ENCODE measurements at regions not wholly inside any gene's neighbourhood (a gene's known extent, or its start where the extent isn't known, plus 50 kb on each side); places are given as distances from the start of the nearest gene placed in this dataset.
"Not testable (repeated sequence)": the region's sequence is repeated elsewhere in the genome, so short reads cannot be mapped to it uniquely, and the experiment has no call there.

GRCh38 chr9:103068753-103069152 is 73.6 kb downstream of the CYLC2 start:
- no peak for DNase-seq (ENCODE audit: low read depth)

- DNase-seq (ENCODE audit: low read depth) = no peak
Observed at GRCh38 chr9:103078581-103078980, 83.4 kb downstream of the CYLC2 start.

DNA sequence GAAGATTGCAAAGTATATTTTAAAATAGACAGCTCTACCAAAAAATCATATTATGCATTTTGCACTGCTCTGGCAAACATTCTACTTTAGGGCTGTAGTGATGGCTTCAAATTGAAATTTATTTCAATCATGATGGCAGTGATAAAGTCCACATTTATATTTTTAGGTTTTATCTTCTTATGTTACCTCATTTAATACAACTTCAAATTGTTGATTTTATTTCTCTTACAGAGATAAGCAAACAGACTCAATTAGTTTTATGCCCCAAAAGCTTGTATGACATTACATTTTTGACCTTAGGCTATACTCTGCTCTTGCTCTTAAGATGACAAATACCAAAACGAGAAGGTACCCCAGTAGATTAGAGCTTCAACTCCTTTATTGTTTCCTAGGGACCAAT is 87.4 kb downstream of the CYLC2 start:
- DNase-seq (ENCODE audit: low read depth) = no peak

GRCh38 chr9:103089357-103089756 is 94.2 kb downstream of the CYLC2 start:
- DNase-seq (ENCODE audit: low read depth) = no peak

GRCh38 chr9:103104101-103104500 is 109.0 kb downstream of the CYLC2 start:
- DNase-seq (ENCODE audit: low read depth) = no peak

DNA sequence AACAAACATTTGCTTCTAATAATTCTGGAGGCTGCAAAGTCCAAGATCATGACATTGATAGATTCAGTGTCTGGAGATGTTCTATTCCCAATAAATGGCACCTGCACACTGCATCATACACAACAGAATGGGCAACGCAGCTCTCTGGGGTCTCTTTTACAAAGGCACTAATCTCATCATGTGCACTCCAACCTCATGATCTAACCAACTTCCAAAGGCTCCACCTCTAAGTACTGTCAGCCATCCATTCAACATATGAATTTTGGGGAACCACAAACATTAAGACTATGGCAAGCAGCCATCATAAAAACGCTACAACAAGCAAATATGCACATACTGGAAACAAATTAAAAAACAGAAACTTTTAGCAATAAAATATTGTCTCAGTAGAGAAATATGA is 121.1 kb downstream of the CYLC2 start:
- no peak for DNase-seq (ENCODE audit: low read depth)

GRCh38 chr9:103126494-103126893 is 131.4 kb downstream of the CYLC2 start:
- no peak for DNase-seq (ENCODE audit: low read depth)

GRCh38 chr9:103139891-103140290 is 144.8 kb downstream of the CYLC2 start:
- no peak for DNase-seq (ENCODE audit: low read depth)

DNA sequence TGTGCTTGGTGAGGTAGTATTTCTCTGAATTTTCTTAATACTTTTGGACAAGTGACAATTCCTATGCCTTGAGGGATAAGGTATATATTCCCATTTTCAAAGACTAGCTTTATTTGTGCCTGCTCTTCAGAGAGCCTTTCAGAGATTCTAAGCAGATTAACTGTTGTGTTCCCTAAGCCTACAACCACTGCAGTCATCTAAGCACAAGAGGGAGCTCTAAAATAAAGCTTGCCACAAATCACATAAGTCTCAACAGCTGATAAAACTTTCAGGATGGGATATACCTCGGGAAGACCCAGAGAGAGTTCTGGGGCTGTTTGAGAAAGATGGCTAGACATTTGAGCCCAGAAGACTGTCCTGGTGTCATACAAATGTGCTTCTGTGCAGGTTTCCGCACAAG is 157.3 kb downstream of the CYLC2 start:
- no peak for DNase-seq (ENCODE audit: low read depth)

- DNase-seq (ENCODE audit: low read depth) = no peak
Observed at GRCh38 chr9:103167530-103167929, 172.4 kb downstream of the CYLC2 start.

GRCh38 chr9:103168254-103168653 is 173.1 kb downstream of the CYLC2 start:
- DNase-seq (ENCODE audit: low read depth) = no peak

DNA sequence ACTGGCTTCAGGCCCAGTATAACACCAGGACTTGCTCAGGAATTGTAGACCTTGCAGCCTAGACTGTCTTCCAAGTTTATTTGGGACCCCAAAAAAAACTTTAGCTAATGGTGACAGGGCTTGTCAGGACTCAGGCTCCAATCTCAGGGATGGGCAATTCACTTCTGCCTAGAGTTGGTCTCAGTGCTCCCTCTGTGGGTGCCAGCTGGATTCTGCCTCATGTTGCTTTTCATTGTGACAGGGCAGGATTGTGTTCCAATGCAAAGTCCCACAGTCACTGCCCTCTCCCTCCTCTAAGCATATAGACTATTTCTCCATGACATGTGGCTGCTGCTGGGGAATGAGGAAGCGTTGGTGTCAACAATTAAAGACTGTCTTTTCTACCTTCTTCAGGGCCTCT is 174.7 kb downstream of the CYLC2 start:
- DNase-seq (ENCODE audit: low read depth) = no peak

GRCh38 chr9:103183701-103184171 is 188.6 kb downstream of the CYLC2 start:
- no peak for DNase-seq (ENCODE audit: low read depth)

GRCh38 chr9:103186959-103187358 is 191.8 kb downstream of the CYLC2 start:
- DNase-seq (ENCODE audit: low read depth) = no peak

DNA sequence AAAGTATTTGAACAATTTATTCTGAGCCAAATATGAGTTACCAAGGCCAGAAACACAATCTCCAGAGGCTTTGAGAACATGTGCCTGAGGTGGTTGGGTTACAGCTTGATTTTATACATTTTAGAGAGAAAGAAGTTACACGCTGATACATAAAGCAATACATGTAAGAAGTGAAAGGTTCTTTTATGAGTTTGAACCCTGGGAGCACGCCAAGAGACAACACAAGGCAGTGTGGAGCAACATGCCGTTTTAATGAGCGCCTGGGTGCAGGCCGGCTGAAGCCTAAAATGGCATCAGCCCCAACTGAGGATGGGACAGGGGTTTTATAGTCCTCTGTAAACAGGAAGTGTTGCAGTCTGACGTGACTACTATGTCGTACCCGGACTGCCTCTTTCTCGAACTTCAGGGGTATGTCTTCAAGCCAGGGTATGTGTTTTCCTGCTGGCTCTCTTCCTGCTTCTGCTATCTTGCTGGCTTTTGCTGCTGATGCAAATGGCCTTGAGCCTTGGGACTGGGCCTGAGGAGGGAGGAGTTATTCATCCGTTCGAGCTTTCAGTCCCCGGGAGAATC is 193.7 kb downstream of the CYLC2 start:
- no peak for DNase-seq (ENCODE audit: low read depth)

DNA sequence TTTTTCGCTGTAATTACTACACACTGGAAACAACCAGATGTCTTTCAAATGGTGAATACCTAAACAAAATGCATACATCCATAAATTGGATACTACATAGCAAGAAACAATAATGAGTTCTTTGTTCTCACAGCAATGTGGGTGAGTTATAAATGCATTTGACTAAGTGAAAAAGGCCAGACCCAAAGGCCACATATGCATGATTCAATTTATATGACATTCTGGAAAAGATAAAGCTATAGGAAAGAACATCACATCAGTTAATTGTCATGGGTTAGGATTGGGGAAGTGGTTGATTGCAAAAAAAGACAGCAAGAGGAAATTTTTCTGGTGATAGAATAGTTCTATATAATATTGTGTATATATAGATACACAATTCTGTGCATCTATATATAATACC is 198.9 kb downstream of the CYLC2 start:
- DNase-seq (ENCODE audit: low read depth) = no peak

GRCh38 chr9:103203172-103203571 is 208.0 kb downstream of the CYLC2 start:
- DNase-seq (ENCODE audit: low read depth) = no peak

DNA sequence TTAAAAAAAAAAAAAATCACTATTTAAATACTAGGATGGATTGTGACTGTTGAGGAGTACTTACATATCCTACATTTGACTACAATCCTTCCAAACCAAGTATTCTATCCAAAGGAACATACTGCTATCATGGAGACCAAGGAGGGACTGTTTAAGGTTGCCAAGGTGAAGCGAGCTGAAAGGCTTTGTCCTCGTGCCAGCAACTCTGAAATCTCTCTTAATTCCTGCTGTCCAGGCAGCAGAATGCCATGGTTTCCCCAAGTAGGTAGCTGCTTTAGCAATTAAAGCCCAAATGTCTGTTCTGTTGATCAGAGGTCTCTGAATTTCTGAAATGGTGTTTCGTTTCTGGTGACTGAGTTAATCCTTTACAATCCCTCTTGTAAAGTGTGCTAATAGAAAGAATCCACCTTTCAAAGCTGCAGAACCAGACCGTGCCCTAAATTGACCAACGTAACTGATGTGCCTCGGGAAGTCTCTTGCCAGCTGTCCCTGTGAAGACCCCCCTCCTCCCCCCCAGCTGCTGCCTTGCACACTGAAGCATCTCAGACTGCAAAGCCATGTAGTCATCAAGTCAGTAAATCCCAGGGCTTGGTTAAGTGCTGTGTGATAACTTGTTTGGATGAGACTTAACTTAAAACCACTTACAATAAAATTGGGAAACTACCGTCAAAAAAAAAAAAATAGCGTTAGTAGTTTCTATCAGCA is 210.9 kb downstream of the CYLC2 start:
- DNase-seq (ENCODE audit: low read depth) = not testable (repeated sequence)

- DNase-seq (ENCODE audit: low read depth) = no peak
Observed at GRCh38 chr9:103210607-103211006, 215.5 kb downstream of the CYLC2 start.

DNA sequence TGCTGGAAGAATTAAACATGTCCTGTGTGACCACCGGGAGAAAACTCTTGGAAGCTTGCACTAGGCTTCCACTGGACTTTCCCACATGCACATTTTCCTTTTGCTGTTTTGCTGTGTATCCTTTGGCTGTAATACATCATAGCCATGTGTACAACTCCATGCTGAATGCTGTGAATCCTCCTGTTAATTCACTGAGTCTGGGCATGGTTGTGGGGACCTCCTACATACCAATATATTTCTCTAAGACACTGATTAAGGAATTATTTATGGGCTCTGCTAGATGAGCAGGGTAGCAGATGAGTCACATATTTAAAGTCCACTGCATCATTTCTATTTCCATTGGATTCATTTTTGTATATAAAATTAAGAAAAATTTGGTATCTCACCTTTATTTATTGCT is 220.1 kb downstream of the CYLC2 start:
- no peak for DNase-seq (ENCODE audit: low read depth)

GRCh38 chr9:103225702-103226646 is 230.8 kb downstream of the CYLC2 start:
- no peak for DNase-seq (ENCODE audit: low read depth)

- no peak for DNase-seq (ENCODE audit: low read depth)
Observed at GRCh38 chr9:103226647-103227013, 231.5 kb downstream of the CYLC2 start.

DNA sequence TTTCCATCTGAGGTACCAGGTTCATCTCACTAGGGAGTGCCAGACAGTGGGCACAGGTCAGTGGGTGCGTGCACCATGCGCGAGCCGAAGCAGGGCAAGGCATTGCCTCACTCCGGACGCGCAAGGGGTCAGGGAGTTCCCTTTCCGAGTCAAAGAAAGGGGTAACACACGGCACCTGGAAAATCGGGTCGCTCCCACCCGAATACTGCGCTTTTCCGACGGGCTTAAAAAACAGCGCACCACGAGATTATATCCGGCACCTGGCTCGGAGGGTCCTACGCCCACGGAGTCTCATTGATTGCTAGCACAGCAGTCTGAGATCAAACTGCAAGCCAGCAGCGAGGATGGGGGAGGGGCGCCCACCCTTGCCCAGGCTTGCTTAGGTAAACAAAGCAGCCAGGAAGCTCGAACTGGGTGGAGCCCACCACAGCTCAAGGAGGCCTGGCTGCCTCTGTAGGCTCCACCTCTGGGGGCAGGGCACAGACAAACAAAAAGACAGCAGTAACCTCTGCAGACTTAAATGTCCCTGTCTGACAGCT is 242.5 kb downstream of the CYLC2 start:
- DNase-seq (ENCODE audit: low read depth) = not testable (repeated sequence)
